Ovary (tissue), 3 donors: ENCODE measurements at regions not wholly inside any gene's neighbourhood (a gene's known extent, or its start where the extent isn't known, plus 50 kb on each side); places are given as distances from the start of the nearest gene placed in this dataset.

ENCODE experiments used
- CTCF ChIP-seq, 3 donors: fragments of 450-650 bp in 2 of 3; fragments of 200-600 bp in 1 of 3; IDR thresholded peaks; one replicate each; pipeline versions ENCODE4 v1.5.1 to v1.8.0; 2016 to 2022; ENCODE audit warnings: antibody characterized with exemption in 3 of 3, mild to moderate bottlenecking in 1 of 3
- POLR2A ChIP-seq: fragments of 450-650 bp; IDR thresholded peaks from one replicate; pipeline ENCODE4 v1.6.1; 2017; ENCODE audit warnings: antibody characterized with exemption, mild to moderate bottlenecking, moderate library complexity
- donor health status: DM: no; HTN: no; CAD: no.

DNA sequence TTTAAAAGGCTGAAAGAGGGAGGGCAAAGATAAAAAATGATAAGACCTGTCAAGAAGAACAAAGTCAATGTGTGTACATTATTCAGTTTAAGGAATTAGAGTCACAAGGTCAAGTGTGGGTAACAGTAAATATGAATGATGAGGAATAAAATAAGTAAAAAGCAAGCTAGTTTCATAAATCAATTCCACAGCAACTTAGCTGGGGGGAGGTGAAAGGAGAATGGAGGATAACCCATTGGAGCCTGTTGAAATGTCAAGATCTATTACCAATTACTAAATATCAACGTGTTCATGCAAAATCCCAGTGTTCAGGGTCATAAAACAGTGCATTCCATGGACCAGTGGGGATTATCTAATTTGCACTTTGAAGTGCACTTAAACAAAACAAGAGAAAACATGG, 242.9 kb downstream of the TBX18 start:
- TF ChIP-seq CTCF (IDR thresholded peaks at IDR 0.05) (no peak), POLR2A (no peak)
